ENCODE measurements at regions not wholly inside any gene's neighbourhood (a gene's known extent, or its start where the extent isn't known, plus 50 kb on each side); places are given as distances from the start of the nearest gene placed in this dataset.

GRCh38 chr12:75944097-75944904, 87.3 kb downstream of the PHLDA1 start (continued):
- TF ChIP-seq REST (IDR thresholded peaks at IDR 0.05; ENCODE audit: borderline replicate concordance in 1 of 2, low read depth in 1 of 2, low read length in 2 of 2) (peak in 1 of 2 experiments; percentile 37; a peak in 1 of 4 replicates), ZNF329 (CRISPR knock-in tag; IDR thresholded peaks at IDR 0.05; ENCODE audit: low read depth) (no peak), ASH2L (IDR thresholded peaks at IDR 0.05; ENCODE audit: insufficient read length, low read depth, low read length) (peak; percentile 91), JDP2 (CRISPR knock-in tag; IDR thresholded peaks at IDR 0.05; ENCODE audit: borderline replicate concordance) (no peak), ZNF652 (CRISPR knock-in tag; IDR thresholded peaks at IDR 0.05; ENCODE audit: borderline replicate concordance, low read depth) (peak; percentile 91), CSRNP2 (CRISPR knock-in tag; conservative IDR thresholded peaks at IDR 0.05; ENCODE audit: low read depth) (no peak), IRF1 (CRISPR knock-in tag; IDR thresholded peaks at IDR 0.05; ENCODE audit: low read depth) (no peak), FOXK1 (CRISPR knock-in tag; IDR thresholded peaks at IDR 0.05; ENCODE audit: borderline replicate concordance, low read depth) (peak; percentile 70), YEATS2 (CRISPR knock-in tag; IDR thresholded peaks at IDR 0.05; ENCODE audit: borderline replicate concordance) (peak; percentile 40; the same call in 1 of the 2 replicates), ZNF3 (CRISPR knock-in tag; IDR thresholded peaks at IDR 0.05) (no peak), ZFP36 (IDR thresholded peaks at IDR 0.05; ENCODE audit: borderline replicate concordance, low read depth, low read length, partially characterized antibody) (no peak), RBAK (CRISPR knock-in tag; IDR thresholded peaks at IDR 0.05) (no peak), ZNF710 (CRISPR knock-in tag; IDR thresholded peaks at IDR 0.05; ENCODE audit: borderline replicate concordance) (peak; percentile 28), E2F2 (CRISPR knock-in tag; IDR thresholded peaks at IDR 0.05; ENCODE audit: borderline replicate concordance) (no peak), ZBTB38 (CRISPR knock-in tag; IDR thresholded peaks at IDR 0.05) (no peak), NFE2L2 (IDR thresholded peaks at IDR 0.05; ENCODE audit: low read length) (peak; percentile 30; the same call in 1 of the 2 replicates), DMAP1 (CRISPR knock-in tag; IDR thresholded peaks at IDR 0.05) (peak; percentile 52; the same call in 1 of the 2 replicates), MED1 (CRISPR knock-in tag; IDR thresholded peaks at IDR 0.05) (peak; percentile 89)
